SU-DHL-6 (cell line): ENCODE measurements at regions not wholly inside any gene's neighbourhood (a gene's known extent, or its start where the extent isn't known, plus 50 kb on each side); places are given as distances from the start of the nearest gene placed in this dataset.
"Not testable (repeated sequence)": the region's sequence is repeated elsewhere in the genome, so short reads cannot be mapped to it uniquely, and the experiment has no call there.

Experiments used
- H2AFZ ChIP-seq: fragments of 200-600 bp; sonication (generic); 2 replicates; pipeline ENCODE4 v1.6.1; 2014; ENCODE audit warnings: low read depth, mild to moderate bottlenecking, moderate library complexity, mixed read lengths, antibody characterized with exemption, low read length; ENCODE audit not compliant: severe bottlenecking
- H3F3A ChIP-seq: fragments of 200-600 bp; shearing (Covaris generic); 2 replicates; pipeline ENCODE4 v1.6.0; 2016; ENCODE audit warnings: antibody characterized with exemption, mild to moderate bottlenecking; ENCODE audit not compliant: insufficient read depth
- H3K27ac ChIP-seq: fragments of 200-600 bp; sonication (generic); 2 replicates; pipeline ENCODE4 v1.5.1; 2016; ENCODE audit warnings: low read depth, mild to moderate bottlenecking, low read length, moderate library complexity, mixed read lengths
- H3K27me3 ChIP-seq: fragments of 200-600 bp; sonication (generic), shearing (Covaris generic); 2 replicates; pipeline ENCODE4 v1.6.0; 2014; ENCODE audit warnings: mild to moderate bottlenecking, low read length
- H3K36me3 ChIP-seq: fragments of 200-600 bp; sonication (generic); 2 replicates; pipeline ENCODE4 v1.6.1; 2014; ENCODE audit warnings: mild to moderate bottlenecking, low read length, mixed read lengths
- H3K4me2 ChIP-seq: fragments of 300-600, 200-600 bp; shearing (Covaris generic), sonication (generic); 2 replicates; pipeline ENCODE4 v1.6.0; 2014; ENCODE audit warnings: low read length, low read depth, mild to moderate bottlenecking; ENCODE audit not compliant: poor library complexity, severe bottlenecking
- H3K4me3 ChIP-seq: fragments of 200-600 bp; sonication (generic); 2 replicates; pipeline ENCODE4 v1.5.1; 2014; ENCODE audit warnings: antibody characterized with exemption, low read length, mild to moderate bottlenecking, mixed read lengths; ENCODE audit not compliant: insufficient read depth, poor library complexity, severe bottlenecking
- H3K79me2 ChIP-seq: fragments of 200-600 bp; sonication (generic); 2 replicates; pipeline ENCODE4 v1.6.1; 2014; ENCODE audit warnings: mild to moderate bottlenecking, low read length, moderate library complexity; ENCODE audit not compliant: insufficient read depth
- H3K9ac ChIP-seq: fragments of 200-600 bp; sonication (generic); 2 replicates; pipeline ENCODE4 v1.7.0; 2014; ENCODE audit warnings: mild to moderate bottlenecking, low read length
- H3K9me2 ChIP-seq: fragments of 200-600 bp; sonication (generic); replicated peaks from 2 replicates; pipeline ENCODE4 v1.6.1; 2014; ENCODE audit warnings: low read length; ENCODE audit not compliant: insufficient read depth
- H3K9me3 ChIP-seq: fragments of 200-600 bp; sonication (generic); 2 replicates; pipeline ENCODE4 v1.6.1; 2014; ENCODE audit warnings: low read length, mixed read lengths; ENCODE audit not compliant: insufficient read depth
- H4K20me1 ChIP-seq: fragments of 200-600 bp; sonication (generic); 2 replicates; pipeline ENCODE4 v1.6.1; 2014; ENCODE audit warnings: low read depth, mild to moderate bottlenecking, antibody characterized with exemption, low read length, moderate library complexity, mixed read lengths
- EZH2phosphoT487 ChIP-seq: fragments of 200-600 bp; sonication (generic), shearing (Covaris generic); conservative IDR thresholded peaks from 2 replicates; pipeline ENCODE4 v1.6.1; 2018; ENCODE audit warnings: mild to moderate bottlenecking, antibody characterized with exemption, low read length, moderate library complexity, mixed read lengths
- TF ChIP-seq, protein P1 (sequence below): fragments of 200-600 bp; sonication (generic); IDR thresholded peaks from one replicate; pipeline ENCODE4 v1.5.1; 2017; ENCODE audit warnings: antibody characterized with exemption, mild to moderate bottlenecking, low read length, moderate library complexity; ENCODE audit not compliant: insufficient read depth, poor library complexity, severe bottlenecking

DNA sequence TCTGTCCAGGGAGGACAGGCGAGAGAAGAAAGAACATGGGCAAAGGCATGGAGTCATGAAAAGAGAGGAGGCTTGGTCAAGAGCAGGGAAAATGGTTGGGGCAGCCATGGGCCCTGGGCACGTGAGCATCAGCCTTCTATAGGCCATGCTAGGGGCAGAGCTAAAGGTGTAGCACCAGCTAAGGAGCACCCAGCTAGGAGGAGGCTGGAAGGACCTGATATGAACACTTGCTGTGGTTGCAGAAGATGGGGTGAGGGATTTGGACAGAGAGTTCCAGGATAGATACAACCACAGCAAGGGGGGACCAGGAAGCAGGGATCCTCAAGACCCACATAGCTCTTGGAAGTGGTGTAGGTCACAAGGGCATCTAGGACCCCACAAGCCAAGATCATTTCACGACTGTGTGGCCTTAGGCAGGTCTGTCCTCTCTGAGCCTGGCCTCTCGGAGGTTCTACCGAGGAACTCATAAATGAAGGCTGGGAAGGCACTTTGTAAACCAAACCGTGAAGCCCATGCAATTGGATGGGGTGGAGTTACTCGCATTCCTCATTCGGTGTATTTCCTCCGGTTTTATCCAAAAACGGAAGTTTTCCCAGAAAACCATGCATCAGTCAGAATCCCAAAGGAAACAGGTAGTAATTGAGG, 74.0 kb upstream of the TOP1 start:
- Histone ChIP-seq H3K4me3 (no peak overlapping the region), H3K9ac (no peak overlapping the region), H4K20me1 (no peaks in the 10 kb centered on the region), H3F3A (no peaks in the 10 kb centered on the region), H3K79me2 (no peaks in the 10 kb centered on the region), H3K36me3 (no peaks in the 10 kb centered on the region), H2AFZ (no peak overlapping the region), H3K27me3 (no peaks in the 10 kb centered on the region), H3K9me2 (no peaks in the 10 kb centered on the region), H3K4me2 (no peak overlapping the region), H3K27ac (no peak overlapping the region), H3K9me3 (no peaks in the 10 kb centered on the region)
- TF ChIP-seq, protein P1, sequence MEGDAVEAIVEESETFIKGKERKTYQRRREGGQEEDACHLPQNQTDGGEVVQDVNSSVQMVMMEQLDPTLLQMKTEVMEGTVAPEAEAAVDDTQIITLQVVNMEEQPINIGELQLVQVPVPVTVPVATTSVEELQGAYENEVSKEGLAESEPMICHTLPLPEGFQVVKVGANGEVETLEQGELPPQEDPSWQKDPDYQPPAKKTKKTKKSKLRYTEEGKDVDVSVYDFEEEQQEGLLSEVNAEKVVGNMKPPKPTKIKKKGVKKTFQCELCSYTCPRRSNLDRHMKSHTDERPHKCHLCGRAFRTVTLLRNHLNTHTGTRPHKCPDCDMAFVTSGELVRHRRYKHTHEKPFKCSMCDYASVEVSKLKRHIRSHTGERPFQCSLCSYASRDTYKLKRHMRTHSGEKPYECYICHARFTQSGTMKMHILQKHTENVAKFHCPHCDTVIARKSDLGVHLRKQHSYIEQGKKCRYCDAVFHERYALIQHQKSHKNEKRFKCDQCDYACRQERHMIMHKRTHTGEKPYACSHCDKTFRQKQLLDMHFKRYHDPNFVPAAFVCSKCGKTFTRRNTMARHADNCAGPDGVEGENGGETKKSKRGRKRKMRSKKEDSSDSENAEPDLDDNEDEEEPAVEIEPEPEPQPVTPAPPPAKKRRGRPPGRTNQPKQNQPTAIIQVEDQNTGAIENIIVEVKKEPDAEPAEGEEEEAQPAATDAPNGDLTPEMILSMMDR: no peak
- TF ChIP-seq EZH2phosphoT487: no peak

DNA sequence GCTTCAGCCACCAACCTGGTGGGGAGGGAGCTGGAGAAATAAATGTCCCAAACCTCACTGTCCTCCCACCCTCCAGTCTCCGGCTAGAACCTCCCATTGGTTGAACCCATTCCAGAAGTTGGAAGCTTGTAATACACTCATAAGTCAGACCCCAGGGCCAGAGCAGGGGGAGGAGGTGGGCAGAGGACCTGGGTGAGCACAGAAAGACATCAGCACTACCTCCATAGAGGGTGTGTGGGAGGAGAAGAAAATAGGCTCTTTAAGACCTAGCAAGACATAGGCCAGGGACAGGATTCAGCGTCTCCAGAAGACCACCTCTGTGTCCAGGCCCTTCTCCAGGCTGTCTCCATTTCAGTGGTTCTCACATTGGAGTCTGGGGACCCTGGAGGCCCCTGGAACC, 73.3 kb upstream of the TOP1 start:
- TF ChIP-seq, protein P1: no peak
- no peak for TF ChIP-seq EZH2phosphoT487
- no peak overlapping the region for H2AFZ ChIP-seq
- H3K9ac ChIP-seq: no peak overlapping the region
- no peaks in the 10 kb centered on the region for H3K79me2 ChIP-seq
- no peak overlapping the region for H3K4me2 ChIP-seq
- no peaks in the 10 kb centered on the region for H3K27me3 ChIP-seq
- no peak overlapping the region for H3K27ac ChIP-seq
- no peak overlapping the region for H3K4me3 ChIP-seq
- no peaks in the 10 kb centered on the region for H4K20me1 ChIP-seq
- H3K9me2 ChIP-seq: no peaks in the 10 kb centered on the region
- no peaks in the 10 kb centered on the region for H3K36me3 ChIP-seq
- H3F3A ChIP-seq: no peaks in the 10 kb centered on the region
- no peaks in the 10 kb centered on the region for H3K9me3 ChIP-seq

DNA sequence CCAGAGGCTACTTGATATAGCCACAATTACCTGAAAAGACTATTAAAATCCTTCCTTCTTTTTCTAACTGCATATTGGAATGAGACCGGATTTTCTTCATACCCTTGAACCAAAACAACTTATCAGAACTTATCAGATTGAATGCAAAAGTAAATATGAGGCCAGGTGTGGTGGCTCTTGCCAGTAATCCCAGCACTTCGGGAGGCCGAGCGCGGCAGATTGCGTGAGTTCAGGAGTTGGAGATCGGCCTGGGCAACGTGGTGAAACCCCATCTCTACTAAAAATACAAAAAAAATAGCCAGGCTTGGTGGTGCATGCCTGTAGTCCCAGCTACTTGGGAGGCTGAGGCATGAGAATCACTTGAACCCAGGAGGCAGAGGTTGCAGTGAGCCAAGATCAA, 72.8 kb upstream of the TOP1 start:
- not testable (repeated sequence) for H3K9me3 ChIP-seq, H3K27me3 ChIP-seq, H3K9me2 ChIP-seq, H2AFZ ChIP-seq, H3K9ac ChIP-seq, H3K36me3 ChIP-seq, H3K79me2 ChIP-seq, H3K4me2 ChIP-seq, H4K20me1 ChIP-seq, H3K4me3 ChIP-seq, H3F3A ChIP-seq, H3K27ac ChIP-seq

DNA sequence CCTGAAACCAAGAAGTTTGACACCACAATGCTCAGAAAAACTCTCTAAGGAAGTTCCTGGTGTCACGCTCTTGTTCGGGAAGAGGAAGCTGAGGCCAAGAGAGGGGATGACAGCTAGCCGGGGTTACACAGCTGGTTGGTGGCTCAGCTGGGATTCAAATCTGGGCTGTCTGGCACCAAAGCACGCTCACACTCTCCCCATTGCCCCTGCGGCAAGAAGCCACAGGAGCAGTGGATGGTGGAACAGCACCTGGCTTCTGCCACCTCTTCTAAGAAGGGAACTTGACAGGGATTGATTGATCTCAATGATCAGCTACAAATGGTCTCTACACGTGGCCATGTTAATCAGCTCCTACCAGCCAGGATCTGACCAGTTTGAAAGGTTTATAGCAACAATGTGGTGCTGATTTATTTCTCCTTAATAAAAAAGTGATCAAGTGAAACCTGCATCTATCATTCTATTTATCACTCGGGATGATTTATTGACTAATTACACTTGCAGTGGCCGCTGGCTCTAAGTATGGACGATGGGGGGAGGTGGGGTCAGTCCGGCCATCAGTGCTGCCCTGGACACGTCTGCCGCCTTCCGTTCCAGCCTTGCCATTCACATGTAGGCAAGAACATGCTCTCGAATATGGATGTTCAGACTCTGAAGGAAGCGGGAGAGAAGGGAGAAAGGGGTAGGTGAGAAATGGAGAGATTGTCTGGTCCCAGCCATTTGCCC, 71.9 kb upstream of the TOP1 start:
- Histone ChIP-seq H3K9me2 (no peaks in the 10 kb centered on the region), H3F3A (no peaks in the 10 kb centered on the region), H2AFZ (no peak overlapping the region), H3K9ac (no peak overlapping the region), H3K4me3 (no peak overlapping the region), H3K4me2 (no peak overlapping the region), H3K27ac (no peak overlapping the region), H3K9me3 (no peaks in the 10 kb centered on the region), H3K27me3 (no peaks in the 10 kb centered on the region), H4K20me1 (no peaks in the 10 kb centered on the region), H3K36me3 (no peaks in the 10 kb centered on the region), H3K79me2 (no peaks in the 10 kb centered on the region)
- no peak for TF ChIP-seq EZH2phosphoT487
- TF ChIP-seq, protein P1: no peak
